Adipocyte (in vitro differentiated cells): ENCODE measurements at regions not wholly inside any gene's neighbourhood (a gene's known extent, or its start where the extent isn't known, plus 50 kb on each side); places are given as distances from the start of the nearest gene placed in this dataset.

Source experiments
- DNase-seq: peaks from one replicate; pipeline ENCODE4 v3.0.0-alpha.2; 2015; ENCODE audit warnings: low read depth
- H3K27me3 ChIP-seq: replicated peaks from 2 replicates; pipeline ENCODE4 v1.7.0; 2013; ENCODE audit warnings: mild to moderate bottlenecking, low read length, moderate library complexity; ENCODE audit not compliant: control insufficient read depth, insufficient read depth
- H3K36me3 ChIP-seq: 2 replicates; pipeline ENCODE4 v1.7.0; 2013; ENCODE audit warnings: low read length, mild to moderate bottlenecking, moderate library complexity; ENCODE audit not compliant: control insufficient read depth, insufficient read depth, severe bottlenecking
- H3K4me1 ChIP-seq: 2 replicates; pipeline ENCODE4 v1.7.0; 2013; ENCODE audit warnings: mild to moderate bottlenecking, low read length, moderate library complexity; ENCODE audit not compliant: control insufficient read depth, insufficient read depth
- H3K4me3 ChIP-seq: 2 replicates; pipeline ENCODE4 v1.7.0; 2013; ENCODE audit warnings: mild to moderate bottlenecking, low read length, moderate library complexity
- H3K9ac ChIP-seq: 2 replicates; pipeline ENCODE4 v1.7.0; 2013; ENCODE audit warnings: mild to moderate bottlenecking, low read length, moderate library complexity
- H3K9me3 ChIP-seq: 2 replicates; pipeline ENCODE4 v1.7.0; 2013; ENCODE audit warnings: mild to moderate bottlenecking, low read length, moderate library complexity; ENCODE audit not compliant: control insufficient read depth

DNA sequence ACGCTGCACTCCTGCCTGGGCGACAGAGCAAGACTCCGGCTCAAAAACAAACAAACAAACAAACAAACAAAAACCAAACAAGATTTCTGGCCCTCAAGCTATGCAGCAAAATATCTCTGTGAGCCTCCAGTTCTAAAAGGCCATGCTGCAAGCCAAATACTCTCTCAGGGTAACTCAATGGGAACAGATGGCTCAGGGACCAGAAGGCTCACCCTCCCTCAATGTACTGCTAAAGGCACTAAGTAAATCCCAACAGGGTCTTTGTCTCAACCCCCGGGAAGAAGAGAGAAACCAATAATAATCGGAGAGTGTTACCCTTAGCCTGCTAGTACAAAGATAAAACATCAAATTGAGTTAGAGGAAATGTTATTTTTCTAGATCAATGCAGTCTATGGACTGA lies 119.7 kb upstream of the ZC3H12C start:
- DNase-seq, result no peak
- H3K9me3 ChIP-seq, result no peaks in the 10 kb centered on the region

DNA sequence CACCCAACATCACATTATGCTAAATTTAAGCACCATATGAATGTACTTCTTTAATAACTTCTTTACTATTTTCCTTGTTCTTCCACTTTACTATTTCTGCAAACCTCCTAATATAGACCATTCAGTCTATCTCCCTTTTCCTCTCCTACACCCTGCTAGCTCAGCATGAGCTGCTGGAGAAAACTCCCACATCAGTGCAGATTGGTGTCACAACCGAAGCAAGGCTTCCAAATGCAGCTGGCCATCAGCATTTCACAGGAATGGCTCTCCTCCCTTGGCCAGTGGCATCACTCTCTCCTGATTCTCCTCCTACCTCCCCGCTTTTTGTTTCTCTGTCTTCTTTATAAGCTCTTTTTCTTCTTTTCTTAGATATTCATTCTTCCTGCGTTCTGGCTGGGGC lies 118.7 kb upstream of the ZC3H12C start:
- no peaks in the 10 kb centered on the region for H3K36me3 ChIP-seq
- no peak overlapping the region for H3K9ac ChIP-seq
- H3K9me3 ChIP-seq, result no peaks in the 10 kb centered on the region
- H3K4me3 ChIP-seq, result no peak overlapping the region
- no peaks in the 10 kb centered on the region for H3K27me3 ChIP-seq
- no peak for DNase-seq
- H3K4me1 ChIP-seq, result peaks cover 7% of the 10 kb centered on the region

More for the DNA sequence above, 119.7 kb upstream of the ZC3H12C start:
- Histone ChIP-seq H3K9ac (no peak overlapping the region), H3K4me1 (peaks cover 7% of the 10 kb centered on the region), H3K27me3 (no peaks in the 10 kb centered on the region), H3K36me3 (no peaks in the 10 kb centered on the region), H3K4me3 (no peak overlapping the region)

DNA sequence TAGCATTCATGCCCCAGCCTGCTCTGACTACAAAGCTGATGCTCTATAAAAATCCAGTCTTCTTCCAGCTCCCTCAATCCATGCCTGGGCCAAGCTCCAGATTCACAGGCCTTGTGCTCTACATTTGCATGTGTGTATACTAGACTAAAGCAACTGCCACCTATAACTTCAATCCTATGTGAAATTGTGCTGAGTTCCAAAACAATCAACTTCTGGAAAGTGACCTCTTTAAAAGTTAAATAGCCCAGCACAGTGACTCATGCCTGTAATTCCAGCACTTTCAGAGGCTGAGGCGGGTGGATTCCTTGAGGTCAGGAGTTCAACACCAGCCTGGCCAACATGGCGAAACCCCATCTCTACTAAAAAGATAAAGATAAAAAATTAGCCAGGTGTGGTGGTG lies 114.3 kb upstream of the ZC3H12C start:
- no peak overlapping the region for H3K4me3 ChIP-seq
- no peaks in the 10 kb centered on the region for H3K4me1 ChIP-seq
- DNase-seq, result peak; percentile 8
- no peaks in the 10 kb centered on the region for H3K9me3 ChIP-seq
- no peaks in the 10 kb centered on the region for H3K27me3 ChIP-seq
- H3K9ac ChIP-seq, result no peak overlapping the region
- no peaks in the 10 kb centered on the region for H3K36me3 ChIP-seq

DNA sequence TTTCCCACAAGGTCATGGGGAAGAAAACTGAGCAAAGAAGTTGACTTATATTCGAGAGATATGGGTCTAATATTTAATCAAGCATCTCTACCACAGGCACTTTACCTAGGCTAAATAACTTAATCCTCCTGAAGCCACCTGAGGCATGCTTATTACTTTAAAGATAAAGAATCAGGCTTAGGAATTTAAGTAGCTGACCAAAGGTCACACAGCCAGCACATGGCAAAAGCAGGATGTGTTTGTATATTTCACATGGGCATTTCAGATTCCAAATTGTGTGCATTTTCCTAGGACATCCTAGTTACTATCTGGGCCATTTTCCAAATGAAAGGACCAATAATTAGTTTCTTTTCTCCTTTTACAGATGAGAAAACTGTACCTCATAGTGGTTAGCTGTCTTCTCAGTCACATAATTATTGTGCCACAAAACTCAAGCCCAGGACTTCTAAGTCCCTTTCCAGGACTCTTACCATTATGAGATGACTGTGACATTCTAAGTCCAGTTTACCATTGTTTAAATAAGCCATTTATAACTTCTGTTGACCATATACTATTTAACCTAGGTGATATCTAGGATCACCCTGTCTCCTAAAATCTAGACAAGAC lies 112.1 kb upstream of the ZC3H12C start:
- no peaks in the 10 kb centered on the region for H3K9me3 ChIP-seq
- no peak for DNase-seq

DNA sequence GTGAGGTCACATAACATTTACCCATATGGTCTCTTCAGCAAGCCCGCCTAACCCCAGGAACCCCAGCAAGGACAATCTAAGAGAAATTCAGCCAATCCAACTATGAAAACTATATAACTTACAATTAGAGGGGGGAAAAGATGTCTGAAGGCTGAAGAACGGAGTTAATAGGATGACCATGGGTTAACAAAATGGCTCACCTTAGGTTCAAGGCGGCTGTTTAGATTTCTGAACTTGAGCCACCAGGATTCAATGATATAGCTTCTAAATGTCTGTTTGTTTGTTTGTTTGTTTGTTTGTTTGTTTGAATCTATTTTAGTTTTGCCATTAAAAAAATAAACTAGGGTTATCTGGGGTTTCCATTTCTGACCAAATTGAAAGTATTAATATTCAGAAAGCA lies 109.8 kb upstream of the ZC3H12C start:
- no peaks in the 10 kb centered on the region for H3K4me1 ChIP-seq
- no peak overlapping the region for H3K4me3 ChIP-seq
- no peaks in the 10 kb centered on the region for H3K36me3 ChIP-seq
- H3K27me3 ChIP-seq, result no peaks in the 10 kb centered on the region
- H3K9ac ChIP-seq, result no peak overlapping the region
- DNase-seq, result no peak
- no peaks in the 10 kb centered on the region for H3K9me3 ChIP-seq

More for the DNA sequence above, 112.1 kb upstream of the ZC3H12C start:
- no peaks in the 10 kb centered on the region for H3K4me1 ChIP-seq
- no peaks in the 10 kb centered on the region for H3K36me3 ChIP-seq
- H3K4me3 ChIP-seq, result no peak overlapping the region
- no peaks in the 10 kb centered on the region for H3K27me3 ChIP-seq
- H3K9ac ChIP-seq, result no peak overlapping the region

DNA sequence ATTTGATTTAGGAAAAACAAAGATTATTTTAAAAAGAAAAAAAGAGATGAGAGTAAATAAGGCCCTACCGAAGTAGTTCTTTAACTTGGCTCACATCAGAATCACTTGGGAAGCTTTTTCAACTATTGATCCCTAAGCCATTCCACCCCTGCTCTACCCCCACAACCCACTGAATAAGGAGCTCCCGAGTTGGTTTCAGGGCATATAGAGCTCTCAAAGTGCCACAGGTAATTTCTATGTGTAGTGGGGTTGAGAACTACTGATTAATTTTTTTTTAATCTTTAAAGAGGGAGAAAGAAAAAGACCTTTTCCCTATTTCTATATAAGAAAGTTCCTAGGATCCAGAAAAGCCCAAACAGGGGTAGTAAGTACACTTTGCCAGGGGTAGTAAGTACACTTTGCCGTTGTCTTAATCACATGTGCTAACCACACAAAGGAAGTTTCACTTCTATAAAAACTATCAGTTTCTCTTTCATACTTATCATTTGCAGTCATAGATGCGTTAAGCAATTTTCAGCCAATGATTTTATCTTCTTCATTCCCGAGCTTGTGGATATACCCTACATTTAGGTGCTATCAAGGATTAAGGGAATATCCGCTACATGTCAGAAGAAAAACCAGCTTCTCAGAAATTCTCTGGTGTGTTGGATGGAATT lies 108.4 kb upstream of the ZC3H12C start:
- Histone ChIP-seq H3K9ac (no peak overlapping the region), H3K4me1 (no peaks in the 10 kb centered on the region), H3K27me3 (no peaks in the 10 kb centered on the region), H3K36me3 (no peaks in the 10 kb centered on the region), H3K9me3 (no peaks in the 10 kb centered on the region), H3K4me3 (no peak overlapping the region)
- no peak for DNase-seq

DNA sequence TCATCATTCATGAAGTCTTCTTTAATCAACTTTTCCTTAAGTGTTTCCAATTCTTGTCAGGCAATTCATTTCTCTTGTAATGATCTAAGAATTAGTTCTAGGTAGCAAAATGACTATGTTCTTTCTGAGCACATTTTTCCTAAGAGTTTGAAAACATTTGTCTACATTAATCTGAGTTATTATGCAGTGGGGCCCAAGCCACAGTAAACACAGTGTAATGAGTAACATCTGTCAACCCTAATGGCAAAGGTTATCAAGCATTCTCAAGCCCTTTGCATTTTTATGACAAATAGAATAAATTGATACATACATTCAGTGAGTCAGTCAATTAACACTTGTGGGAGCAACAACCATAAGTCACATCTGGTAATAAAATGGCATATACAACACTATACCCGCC lies 106.7 kb upstream of the ZC3H12C start:
- DNase-seq, result no peak
- Histone ChIP-seq H3K9me3 (no peaks in the 10 kb centered on the region), H3K27me3 (no peaks in the 10 kb centered on the region), H3K4me3 (no peak overlapping the region), H3K9ac (no peak overlapping the region), H3K36me3 (no peaks in the 10 kb centered on the region), H3K4me1 (no peaks in the 10 kb centered on the region)

DNA sequence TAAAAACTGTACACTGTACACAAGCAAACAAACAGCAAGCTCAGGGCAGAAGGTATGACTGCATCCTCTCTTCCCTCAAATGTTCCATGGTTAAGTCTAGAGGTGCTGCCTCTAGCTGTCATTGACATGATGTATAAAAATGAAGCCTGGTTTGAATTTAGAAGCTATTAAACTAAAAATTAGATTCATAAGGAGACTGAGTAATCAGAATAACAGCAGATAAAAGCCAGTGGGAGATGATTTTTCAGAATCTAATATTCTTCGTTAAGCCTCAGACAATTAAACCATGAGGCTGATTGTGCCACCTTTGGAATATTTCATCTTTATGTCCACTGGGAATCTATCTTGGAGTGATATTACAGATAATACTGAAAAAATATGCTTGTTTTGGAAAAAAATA lies 101.4 kb upstream of the ZC3H12C start:
- no peaks in the 10 kb centered on the region for H3K36me3 ChIP-seq
- no peaks in the 10 kb centered on the region for H3K4me1 ChIP-seq
- DNase-seq, result no peak
- H3K4me3 ChIP-seq, result no peak overlapping the region
- H3K9me3 ChIP-seq, result no peaks in the 10 kb centered on the region
- H3K27me3 ChIP-seq, result no peaks in the 10 kb centered on the region
- H3K9ac ChIP-seq, result no peak overlapping the region

DNA sequence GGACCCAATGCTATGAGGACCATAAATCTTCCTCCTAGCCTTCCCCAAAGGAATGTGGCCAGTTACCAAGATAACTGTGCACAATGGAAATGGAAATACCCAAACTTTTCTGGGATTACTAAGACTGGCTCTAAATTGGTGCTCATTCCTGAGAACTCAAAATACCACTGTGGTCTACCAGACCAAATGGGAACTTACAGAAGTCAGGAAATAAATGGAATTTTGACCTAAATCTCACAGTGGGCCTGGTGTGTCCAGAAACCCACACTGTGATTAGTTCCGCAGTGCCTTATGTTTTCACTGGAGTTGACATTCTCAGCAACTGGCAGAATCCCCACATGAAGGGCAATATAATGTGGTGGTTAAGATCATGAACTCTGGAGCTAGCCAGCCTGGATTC lies 99.4 kb upstream of the ZC3H12C start:
- H3K36me3 ChIP-seq, result no peaks in the 10 kb centered on the region
- DNase-seq, result no peak
- H3K4me3 ChIP-seq, result no peak overlapping the region
- no peaks in the 10 kb centered on the region for H3K27me3 ChIP-seq
- no peak overlapping the region for H3K9ac ChIP-seq
- no peaks in the 10 kb centered on the region for H3K4me1 ChIP-seq
- no peaks in the 10 kb centered on the region for H3K9me3 ChIP-seq

DNA sequence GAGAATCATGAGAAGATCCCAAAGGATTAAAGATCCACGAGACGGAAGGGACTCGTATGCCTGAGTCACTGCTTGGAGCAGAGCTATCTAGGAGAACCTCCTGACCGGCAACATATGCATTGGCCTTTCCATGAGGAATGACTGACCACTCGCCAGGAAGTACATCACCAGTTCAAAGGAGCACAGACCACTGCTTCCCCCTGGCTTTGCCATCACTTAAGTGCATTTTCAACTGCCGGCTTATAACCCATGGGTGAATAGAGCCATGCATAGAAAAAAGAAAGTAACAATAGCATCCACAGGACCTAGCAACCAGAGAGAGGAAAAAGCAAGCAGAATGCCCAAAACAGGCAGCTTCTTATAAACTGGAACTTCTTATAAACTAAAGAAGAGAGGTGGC lies 98.3 kb upstream of the ZC3H12C start:
- no peak for DNase-seq
- no peak overlapping the region for H3K9ac ChIP-seq
- no peaks in the 10 kb centered on the region for H3K9me3 ChIP-seq
- no peaks in the 10 kb centered on the region for H3K27me3 ChIP-seq
- H3K36me3 ChIP-seq, result no peaks in the 10 kb centered on the region
- H3K4me1 ChIP-seq, result peaks cover 11% of the 10 kb centered on the region
- H3K4me3 ChIP-seq, result no peak overlapping the region

DNA sequence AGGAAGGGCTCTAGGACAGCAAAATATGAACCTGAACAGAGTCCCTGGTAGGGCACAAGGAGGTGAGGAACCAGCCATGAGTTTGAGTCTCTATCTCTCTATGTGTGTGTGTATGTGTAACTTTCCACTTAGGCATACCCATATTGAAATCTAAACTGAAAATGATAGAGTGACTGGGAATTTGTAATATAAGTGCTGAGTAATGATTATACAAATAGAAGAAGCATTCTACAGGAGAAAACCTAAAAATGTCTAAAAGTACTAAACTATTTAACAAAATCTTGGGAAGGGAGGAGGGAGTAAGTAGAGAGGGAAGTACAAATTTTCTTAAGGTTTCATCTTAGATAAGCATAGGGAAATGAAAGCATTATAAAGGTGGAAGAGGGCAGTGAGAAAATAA lies 97.1 kb upstream of the ZC3H12C start:
- Histone ChIP-seq H3K9ac (no peak overlapping the region), H3K36me3 (no peaks in the 10 kb centered on the region)

DNA sequence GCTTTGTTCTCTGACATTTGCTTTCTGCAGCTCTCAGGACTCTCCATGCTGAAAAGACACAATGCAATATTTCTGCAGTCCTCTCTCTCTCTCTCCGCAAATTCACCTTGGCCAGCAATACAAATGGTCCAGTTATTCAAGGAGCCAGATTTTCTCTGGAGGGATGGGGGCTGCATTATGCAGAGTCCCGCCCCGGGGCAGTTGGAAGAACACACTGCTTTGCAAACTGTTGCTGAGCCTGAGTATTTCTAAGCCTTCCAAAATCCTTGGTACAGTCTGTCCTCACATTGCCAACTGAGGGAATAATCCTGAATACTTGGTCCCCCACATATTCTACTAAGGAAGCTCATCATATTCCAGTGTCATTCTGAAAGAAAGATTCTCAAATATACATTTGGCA lies 94.3 kb upstream of the ZC3H12C start:
- H3K27me3 ChIP-seq, result no peaks in the 10 kb centered on the region
- no peak overlapping the region for H3K4me3 ChIP-seq
- no peak for DNase-seq
- H3K9me3 ChIP-seq, result no peaks in the 10 kb centered on the region
- H3K9ac ChIP-seq, result no peak overlapping the region
- H3K36me3 ChIP-seq, result no peaks in the 10 kb centered on the region
- H3K4me1 ChIP-seq, result peaks cover 13% of the 10 kb centered on the region

More for the DNA sequence above, 97.1 kb upstream of the ZC3H12C start:
- Histone ChIP-seq H3K9me3 (no peaks in the 10 kb centered on the region), H3K4me1 (peaks cover 13% of the 10 kb centered on the region), H3K4me3 (no peak overlapping the region), H3K27me3 (no peaks in the 10 kb centered on the region)
- no peak for DNase-seq
